ENCODE measurements at regions not wholly inside any gene's neighbourhood (a gene's known extent, or its start where the extent isn't known, plus 50 kb on each side); places are given as distances from the start of the nearest gene placed in this dataset.
"Not testable (repeated sequence)": the region's sequence is repeated elsewhere in the genome, so short reads cannot be mapped to it uniquely, and the experiment has no call there.

DNA sequence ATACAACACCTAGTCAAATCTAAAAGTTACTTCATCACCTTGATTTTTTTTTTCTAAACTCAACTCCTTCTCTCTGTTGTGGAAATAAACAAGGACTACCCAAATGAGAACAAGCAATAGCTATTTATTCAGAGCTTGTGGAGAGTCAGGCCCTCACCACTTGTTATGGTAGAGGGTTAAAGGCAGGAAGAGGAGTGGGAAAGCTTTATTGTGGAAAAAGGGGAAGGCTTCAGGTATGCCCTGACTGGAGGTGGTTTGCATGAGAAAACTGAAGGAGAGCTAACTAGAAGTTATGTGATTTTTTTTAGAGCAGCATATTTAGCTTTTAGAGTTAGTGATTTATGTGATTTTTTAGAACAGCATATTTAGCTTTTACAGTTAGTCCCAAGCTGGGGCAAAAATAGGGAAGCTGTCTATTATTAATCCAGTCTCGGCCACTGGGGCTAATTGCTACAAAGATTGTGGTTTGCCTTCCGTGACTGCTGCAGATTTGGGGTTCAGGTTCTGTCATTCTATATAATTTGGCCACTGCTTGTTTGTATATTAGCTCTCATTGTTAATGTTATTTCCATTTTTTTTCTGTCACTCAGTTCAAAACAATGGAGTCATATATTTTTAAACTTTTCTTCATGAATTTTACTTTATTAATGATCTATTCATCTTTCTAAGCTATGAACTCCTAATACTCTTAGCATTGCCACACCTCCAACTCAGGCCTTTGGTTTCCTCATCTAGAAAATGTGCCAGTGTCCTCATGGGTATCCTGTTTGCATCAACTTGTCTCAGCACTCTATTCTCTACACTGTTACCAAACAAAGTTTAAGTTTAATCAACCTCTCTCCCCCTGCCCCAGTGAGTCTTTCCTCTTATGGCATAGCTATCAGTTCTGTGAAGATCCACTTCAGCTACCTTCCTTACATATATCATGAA lies 713.0 kb downstream of the BRINP3 start:
- DNase-seq (ENCODE audit: low spot score), result no peak

DNA sequence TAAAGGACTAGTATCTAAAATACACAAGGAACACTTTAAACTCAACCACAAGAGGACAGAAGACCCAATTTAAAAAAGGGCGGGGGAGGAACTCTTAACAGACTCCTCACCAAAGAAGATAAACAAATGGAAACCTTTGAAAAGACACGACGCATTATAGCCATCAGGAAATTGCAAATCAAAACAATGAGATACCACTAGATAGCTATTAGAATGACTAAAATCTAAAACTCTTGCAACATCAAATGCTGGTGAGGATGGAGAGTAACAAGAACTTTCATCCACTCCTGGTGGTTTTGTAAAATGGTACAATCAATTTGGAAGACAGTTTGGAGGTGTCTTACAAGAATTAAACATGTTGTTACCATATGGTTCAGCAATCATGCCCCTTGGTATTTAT lies 708.2 kb downstream of the BRINP3 start:
- DNase-seq (ENCODE audit: low spot score), result no peak

DNA sequence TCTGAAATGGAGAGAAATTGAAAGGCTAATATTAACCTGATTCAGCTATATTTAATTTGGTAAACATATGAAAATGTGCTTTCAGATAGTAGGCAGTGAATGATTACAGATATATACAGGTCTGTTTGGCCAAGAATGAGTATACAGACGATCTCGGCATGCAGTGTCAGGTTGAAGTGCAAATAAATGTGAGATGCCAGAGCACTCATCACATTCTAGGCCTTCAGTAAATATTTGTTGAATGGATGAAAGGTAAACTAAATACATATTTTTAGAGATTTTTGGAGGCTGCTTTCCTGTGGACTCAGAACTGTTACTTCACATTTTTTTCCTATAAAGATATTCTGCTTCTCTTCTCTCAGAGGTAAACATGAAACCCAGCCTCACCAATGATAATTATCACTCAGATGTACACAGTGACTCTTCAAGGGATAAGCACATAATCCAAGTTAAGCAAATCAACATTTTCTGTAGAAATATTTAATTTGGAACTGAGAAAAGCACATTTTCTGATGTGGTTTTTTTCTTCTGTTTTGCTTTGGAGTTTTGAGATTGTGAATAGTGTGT lies 702.9 kb downstream of the BRINP3 start:
- DNase-seq (ENCODE audit: low spot score), result no peak

DNA sequence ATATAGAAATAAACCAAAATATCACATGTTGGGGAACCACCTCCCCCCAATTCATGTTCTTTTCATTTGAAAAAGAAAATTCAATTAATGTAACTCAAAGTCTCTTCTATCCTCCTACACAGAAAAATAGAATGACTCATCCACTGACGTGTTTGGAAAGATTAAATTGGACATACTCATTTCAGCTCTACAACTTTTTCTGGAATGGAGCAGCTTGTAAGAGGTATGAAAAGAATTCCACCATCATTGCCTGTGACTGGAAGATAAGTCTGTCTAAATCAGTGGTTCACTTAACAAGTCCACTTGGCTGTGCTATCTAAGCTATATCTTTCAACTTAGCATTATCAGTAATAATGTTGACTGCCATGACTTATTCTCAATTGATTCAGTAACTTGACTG lies 702.3 kb downstream of the BRINP3 start:
- peak; percentile 10 for DNase-seq (ENCODE audit: low spot score)

DNA sequence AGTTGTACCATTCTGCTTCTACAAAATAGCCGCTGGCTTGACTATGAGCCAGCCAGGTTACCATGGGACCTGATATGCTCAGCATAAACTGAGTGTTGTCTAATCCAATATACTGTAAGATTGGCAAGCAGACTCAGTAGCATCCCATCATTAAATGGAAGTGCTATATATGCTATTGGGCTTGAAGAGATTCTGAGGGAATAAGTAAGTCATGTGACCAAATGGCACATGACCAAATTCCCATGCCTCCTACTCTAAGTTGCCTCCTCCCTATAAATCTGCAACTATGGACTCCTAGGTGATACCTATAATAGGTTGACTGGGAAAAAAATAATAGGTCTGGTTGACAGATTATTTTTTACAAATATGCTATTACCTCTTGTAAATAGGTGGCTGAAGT lies 698.6 kb downstream of the BRINP3 start:
- DNase-seq (ENCODE audit: low spot score), result no peak

DNA sequence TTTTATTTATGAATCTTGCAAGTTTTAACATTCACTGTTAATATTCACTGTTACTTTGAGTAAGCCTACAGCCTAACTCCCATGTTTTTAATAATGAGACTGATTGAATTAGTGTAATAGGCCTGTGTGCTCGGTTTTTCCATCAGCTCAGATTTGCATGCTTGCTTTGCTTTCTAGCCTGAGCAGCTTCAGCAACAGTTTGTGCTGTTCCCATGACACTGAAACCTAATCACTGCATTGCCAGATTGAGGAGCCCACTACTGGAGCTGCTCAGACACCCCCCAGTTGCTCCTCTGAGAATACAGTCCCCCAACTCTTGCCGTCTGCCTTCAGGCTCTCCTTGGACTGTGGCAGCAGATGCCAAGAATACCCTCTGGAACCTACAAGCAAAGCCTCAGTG lies 695.4 kb downstream of the BRINP3 start:
- no peak for DNase-seq (ENCODE audit: low spot score)

DNA sequence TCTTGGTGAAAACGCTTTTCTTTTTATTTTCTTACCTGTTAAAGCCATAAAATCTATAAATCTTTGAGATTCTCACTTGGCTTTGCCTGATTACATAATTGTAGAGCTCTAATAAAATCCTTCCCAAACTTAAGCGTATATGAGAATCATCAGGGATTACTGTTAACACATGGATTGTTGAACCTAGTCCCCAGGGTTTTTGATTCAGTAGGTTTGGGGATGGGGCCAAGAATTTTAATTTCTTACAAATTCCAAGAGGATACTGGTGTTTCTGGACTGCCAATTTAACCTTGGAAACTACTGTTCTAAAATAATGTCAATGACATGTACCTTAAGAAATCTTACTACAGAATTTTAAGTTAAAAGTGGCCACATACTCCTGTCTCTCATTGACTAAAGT lies 694.2 kb downstream of the BRINP3 start:
- DNase-seq (ENCODE audit: low spot score), result no peak

DNA sequence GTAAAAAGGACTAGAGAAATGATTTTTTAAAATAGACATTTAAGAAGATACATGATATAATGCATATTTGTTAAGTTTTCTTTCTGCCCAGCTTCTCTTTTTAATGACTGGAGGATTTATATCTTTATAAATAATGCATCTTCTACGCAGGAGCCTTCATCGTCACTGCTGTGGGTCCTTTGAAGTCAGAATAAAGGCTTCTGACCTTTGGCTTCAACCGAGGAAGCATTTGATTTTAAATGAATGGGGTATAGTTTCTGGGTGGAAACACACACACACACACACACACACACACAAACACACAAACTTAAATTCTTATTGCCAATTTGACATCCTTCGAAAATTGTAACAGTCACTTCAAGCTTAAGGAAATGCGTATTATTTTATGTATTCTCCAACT lies 690.9 kb downstream of the BRINP3 start:
- no peak for DNase-seq (ENCODE audit: low spot score)

DNA sequence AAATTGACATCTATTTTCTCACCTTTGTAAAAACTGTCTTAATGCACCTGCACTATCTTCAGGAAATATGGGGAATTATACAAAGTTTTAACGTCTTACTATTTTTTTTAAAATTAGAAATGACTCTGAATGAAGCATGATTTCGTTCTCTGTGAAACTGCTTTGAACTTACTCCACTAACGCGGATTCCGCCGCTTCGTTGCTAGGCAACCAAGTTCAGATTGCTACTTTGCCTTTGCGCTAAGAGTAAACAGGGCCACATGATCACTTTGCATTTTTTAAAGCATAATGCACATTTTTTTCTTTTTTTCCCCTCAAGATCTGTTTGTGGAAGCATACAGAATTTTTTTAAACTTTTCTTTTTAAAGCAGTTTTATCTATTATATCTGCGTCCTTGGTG lies 690.5 kb downstream of the BRINP3 start:
- DNase-seq (ENCODE audit: low spot score), result no peak

DNA sequence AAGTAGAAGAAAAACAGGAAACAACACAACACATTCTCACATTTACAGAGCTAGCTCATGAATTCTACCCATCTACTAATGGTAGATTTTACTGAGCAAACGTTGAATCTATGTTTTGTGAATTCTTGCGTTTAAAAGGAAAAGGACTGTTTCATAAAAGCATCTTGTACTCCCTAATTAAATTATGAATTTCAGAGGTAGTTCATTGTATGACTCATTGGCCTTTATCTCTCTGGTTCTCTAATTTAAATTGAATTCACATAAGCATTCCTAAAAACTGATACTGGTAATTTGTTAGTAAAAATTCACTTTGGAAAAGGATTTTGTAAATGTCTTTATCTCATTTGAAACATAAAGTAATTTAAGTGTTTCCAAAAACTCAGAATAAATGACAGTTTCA lies 687.3 kb downstream of the BRINP3 start:
- DNase-seq (ENCODE audit: low spot score), result no peak

DNA sequence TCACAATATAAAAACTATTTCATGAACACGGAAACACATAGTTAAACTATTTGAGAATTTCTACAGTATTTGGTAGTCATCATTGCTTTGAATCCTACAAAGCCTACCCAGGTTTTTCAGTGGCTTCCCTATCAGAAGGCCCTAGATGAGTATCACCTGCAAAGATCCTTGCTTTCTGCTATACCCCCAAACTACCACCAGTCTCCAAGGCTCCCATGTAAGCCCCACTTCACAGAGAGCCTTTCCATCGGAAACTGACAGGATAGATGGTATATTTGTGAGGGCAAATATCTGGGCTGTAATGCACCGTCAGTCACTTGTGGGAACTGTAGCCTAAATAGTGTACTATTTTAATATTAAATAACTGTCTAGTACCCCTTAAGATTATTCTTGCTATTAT lies 674.3 kb downstream of the BRINP3 start:
- no peak for DNase-seq (ENCODE audit: low spot score)

DNA sequence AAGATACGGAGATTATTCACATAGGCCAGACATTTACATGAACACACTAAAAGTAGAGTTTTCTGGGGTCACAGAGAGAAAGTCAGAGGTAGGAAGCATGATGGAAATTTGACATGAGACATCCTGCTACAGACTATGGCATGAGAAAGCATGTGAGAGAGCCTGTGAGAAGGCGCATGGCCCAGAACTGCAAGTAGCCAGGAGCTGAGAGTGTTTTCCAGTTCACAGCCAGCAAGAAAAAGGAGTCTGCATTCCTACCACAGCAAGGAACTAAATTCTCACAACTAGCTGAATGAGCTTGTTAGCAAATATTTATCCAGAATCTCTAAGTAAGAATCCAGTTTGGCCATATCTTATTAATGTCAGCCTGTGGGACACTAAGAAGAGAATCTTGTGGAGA lies 673.3 kb downstream of the BRINP3 start:
- DNase-seq (ENCODE audit: low spot score), result no peak

DNA sequence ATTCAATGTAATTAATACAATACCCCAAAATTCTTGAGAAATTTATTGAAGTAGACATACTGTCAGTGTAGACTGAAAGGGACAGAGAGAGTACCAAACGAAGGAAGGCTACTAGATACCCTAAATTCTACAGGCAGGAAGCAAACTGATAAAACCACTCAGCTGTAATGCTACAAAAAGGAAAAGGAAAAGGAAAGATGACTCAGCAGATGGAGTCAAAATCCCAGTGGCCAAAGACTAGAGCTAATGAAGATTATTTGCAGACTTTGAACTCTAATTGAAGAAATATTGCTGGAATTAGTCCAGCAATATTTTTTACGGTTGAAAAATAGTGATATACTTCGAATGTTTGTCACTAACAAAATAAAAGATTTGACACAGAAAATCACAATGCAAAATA lies 671.9 kb downstream of the BRINP3 start:
- no peak for DNase-seq (ENCODE audit: low spot score)

DNA sequence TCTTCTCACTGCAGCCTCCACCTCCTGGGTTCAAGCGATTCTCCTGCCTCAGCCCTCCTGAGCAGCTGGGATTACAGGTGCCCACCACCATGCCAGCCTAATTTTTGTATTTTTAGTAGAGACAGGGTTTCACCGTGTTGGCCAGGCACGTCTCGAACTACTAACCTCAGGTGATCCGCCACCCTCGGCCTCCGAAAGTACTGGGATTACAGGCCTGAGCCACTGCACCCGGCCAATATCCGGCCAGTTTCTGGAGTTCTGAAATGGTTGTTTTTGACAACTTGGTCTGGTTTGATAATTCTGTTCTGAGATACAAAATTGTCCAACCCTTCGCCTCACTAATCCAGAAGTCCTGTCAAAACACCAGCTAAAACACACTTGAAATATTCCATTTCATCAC lies 667.0 kb downstream of the BRINP3 start:
- not testable (repeated sequence) for DNase-seq (ENCODE audit: low spot score)

DNA sequence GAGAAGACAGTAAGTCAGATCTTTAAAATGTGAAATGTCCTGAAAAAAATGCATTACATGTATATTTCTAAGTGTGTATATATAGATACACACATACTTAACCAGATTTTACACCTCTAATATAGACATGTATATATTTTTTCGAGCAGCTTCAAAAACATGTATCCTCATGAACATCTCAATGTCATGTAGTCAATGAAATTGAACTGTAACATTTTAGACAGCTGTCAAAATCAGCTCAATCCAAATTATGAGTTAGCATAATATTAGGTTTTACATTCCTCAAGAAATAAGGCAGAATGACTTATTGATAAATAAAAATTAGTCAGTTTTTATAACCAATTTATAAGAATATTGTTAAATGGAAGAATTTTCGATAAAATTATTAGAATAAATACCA lies 665.7 kb downstream of the BRINP3 start:
- no peak for DNase-seq (ENCODE audit: low spot score)

DNA sequence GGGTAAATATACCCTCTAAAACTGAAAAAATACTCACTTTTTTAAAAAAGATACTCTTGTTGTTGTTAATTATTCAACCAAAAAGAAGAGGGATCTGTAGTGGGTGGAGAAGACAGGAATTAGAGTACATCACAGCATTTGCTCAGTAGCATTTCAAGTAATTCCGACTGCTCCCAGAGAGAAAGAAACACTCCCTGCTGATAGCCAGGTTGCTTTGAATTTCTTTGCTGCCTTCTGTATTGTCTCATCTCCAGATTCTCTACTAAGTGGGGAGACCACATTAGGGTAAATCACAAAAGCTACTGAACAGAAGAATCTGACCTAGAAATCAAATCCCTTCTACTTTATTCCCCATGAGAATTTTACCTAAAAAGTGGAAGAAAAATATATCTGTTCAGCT lies 661.1 kb downstream of the BRINP3 start:
- DNase-seq (ENCODE audit: low spot score), result no peak

DNA sequence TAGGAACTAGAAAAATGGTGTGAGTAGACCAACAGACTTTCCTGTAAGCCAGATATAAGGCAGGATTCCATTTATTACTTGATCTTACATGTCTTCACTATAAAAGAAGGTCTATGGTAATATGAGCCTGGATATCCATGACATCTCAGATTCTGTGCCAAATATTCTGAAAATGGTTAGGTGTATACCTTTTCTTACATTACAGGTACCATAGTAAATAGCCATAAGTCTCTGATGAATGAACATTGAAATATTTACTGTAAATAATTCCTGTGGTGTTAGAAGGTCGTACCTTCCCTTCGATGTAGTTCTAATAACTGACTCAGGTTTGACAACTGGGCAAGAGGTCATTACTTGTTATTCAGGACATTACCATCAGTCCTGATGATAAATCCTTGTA lies 657.9 kb downstream of the BRINP3 start:
- DNase-seq (ENCODE audit: low spot score), result no peak

DNA sequence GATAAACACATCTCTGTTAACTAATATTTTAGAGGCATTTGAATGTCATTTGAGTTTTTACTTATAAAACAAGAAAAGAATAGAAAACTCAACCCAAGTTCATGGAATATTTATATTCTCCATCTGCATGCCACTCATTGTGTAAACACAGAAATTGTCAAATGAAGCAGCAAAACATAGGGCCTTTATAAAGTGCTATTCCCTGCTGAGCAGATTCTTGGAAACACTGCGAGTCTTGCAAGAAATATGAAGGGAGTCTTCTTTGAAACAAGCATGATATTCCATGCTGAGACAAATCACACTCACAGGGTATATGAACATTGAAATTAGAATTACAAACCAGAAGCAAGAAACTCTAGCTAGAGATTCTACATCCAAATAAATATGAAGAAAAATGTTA lies 655.8 kb downstream of the BRINP3 start:
- no peak for DNase-seq (ENCODE audit: low spot score)

DNA sequence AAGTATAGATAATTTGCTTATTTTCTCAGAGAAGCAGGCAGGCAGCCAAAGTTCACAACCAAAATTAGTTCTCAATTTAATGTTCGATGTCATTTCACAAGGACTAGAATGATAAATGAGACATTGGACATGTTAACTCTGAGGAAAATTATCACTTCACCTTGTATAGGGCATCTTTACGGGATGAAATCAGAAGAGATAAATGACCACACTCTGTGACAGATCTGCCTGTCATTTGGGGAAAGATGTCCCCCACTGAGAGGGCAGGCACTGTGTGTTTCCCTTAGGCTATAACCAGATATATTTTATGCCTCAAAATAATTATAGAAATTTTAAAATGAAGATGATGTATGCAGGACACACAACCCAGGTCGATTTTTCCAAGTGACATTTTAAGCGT lies 642.9 kb downstream of the BRINP3 start:
- no peak for DNase-seq (ENCODE audit: low spot score)

DNA sequence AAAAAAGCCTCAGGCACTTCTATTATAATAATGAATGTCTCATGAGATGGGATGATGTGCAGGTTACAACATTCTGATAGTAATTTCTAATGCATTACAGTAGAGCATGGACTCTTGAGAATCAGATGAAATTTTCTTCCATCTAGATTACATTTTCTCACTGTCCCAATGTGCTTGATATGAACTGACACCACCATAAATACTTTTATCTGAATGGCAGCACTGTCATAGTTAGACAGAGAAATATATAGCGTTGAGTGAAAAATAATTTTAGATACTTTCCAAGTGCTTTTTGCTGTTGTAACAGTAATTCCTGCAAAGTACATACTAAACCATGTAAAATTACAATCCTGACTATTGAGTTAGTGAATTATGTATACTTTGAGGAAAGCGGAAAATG lies 630.1 kb downstream of the BRINP3 start:
- no peak for DNase-seq (ENCODE audit: low spot score)

DNA sequence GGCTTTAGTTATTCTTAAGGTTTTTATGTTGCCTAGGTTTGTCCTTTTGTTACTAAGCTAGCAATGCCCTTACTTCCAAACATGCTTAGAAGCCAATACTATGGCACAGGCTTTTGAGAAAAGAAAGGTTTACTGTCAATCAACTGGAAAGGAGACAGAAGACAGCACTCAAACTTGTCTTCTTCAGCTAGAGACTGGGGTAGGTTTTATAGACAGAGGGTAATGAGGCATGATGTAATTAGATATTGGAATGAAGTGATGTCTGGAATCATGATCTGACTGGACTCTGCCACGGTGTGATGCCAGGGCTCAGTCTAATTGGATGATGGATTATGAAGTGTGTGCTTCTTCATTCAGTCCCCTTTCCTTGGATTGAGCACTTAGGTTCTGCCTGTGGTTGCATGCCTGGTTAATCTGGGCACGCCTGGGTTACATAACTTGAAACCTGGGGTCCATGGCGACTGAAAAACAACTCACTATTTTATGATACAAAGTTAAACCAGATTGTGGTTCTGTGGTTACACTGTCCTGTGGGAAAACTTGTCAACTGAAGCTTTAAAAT lies 625.8 kb downstream of the BRINP3 start:
- DNase-seq (ENCODE audit: low spot score), result no peak

DNA sequence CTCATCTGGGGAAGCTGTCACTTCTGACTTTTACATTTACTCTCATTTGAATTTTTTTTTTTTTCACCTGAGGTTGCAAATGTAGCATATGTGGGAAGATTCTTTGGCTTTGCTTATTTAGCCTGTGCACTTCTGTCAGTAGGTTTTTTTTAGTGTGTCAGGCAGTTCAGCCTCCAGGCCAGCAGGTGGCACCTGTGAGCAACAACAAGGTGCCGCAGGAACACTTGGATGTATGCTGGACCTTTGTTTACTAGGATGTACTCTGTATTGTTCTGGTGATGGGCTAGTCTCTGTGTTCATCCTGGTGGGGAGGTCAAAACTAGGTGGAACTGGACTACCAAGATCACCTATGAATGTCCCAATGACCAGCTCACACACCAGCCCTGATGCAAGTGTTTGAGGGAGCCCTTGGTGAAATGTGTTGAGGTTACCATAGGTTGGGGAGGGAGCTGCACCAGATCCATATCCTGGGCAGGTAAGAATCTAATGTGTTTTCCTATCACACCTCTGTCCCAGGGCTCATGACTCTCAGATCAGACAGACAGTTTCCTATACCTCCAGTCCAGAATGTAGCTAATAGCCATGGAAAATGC lies 618.2 kb downstream of the BRINP3 start:
- no peak for DNase-seq (ENCODE audit: low spot score)

DNA sequence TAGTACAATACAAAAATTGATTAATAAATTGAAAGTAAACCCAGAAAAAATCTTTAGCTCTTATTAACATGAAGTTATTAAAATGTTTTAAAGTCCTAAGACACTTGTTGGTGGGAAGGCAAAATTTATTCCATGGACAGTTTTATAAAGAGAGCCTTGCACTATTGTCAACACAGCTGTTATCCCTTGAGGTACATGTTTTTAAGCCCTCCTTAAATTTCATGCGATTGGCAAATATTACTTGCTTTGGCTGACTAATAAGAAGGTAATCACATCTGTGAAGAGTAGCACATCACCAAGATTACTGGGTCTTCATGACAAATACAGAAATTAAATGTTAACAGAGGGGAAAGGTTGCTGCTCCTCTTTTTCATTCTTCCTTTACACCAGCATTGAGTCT lies 611.1 kb downstream of the BRINP3 start:
- no peak for DNase-seq (ENCODE audit: low spot score)
